ENCODE measurements at regions not wholly inside any gene's neighbourhood (a gene's known extent, or its start where the extent isn't known, plus 50 kb on each side); places are given as distances from the start of the nearest gene placed in this dataset.
"Not testable (repeated sequence)": the region's sequence is repeated elsewhere in the genome, so short reads cannot be mapped to it uniquely, and the experiment has no call there.

DNA sequence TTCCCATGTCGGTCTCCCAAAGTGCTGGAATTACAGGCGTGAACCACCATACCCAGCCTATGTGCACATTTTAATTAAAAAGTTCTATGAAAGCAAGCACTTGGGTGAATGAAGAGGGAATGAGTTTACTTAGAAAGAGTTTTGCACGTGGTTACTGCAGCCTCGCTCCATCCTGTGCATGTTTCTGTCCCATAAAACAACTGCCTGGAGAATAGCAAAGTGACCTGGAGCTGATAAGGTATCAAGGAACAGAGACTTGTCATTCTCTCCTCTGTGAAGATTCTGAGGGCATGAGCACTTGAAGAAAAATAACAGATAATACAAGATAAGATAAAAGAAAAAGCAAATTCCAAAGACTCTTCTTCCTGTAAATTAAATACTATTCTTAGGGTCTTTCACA is 112.2 kb upstream of the JCAD start:
- TF ChIP-seq, protein P1, sequence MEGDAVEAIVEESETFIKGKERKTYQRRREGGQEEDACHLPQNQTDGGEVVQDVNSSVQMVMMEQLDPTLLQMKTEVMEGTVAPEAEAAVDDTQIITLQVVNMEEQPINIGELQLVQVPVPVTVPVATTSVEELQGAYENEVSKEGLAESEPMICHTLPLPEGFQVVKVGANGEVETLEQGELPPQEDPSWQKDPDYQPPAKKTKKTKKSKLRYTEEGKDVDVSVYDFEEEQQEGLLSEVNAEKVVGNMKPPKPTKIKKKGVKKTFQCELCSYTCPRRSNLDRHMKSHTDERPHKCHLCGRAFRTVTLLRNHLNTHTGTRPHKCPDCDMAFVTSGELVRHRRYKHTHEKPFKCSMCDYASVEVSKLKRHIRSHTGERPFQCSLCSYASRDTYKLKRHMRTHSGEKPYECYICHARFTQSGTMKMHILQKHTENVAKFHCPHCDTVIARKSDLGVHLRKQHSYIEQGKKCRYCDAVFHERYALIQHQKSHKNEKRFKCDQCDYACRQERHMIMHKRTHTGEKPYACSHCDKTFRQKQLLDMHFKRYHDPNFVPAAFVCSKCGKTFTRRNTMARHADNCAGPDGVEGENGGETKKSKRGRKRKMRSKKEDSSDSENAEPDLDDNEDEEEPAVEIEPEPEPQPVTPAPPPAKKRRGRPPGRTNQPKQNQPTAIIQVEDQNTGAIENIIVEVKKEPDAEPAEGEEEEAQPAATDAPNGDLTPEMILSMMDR (IDR thresholded peaks at IDR 0.05): no peak
- no peak for TF ChIP-seq EP300 (IDR thresholded peaks at IDR 0.05)
- TF ChIP-seq POLR2A (IDR thresholded peaks at IDR 0.05): no peak
- Histone ChIP-seq H3K9me3 (peaks cover 0 to 3% (median 0%) of the 10 kb centered on the region in 4 donors), H3K4me1 (peaks cover 0 to 5% (median 0%) of the 10 kb centered on the region in 4 donors), H3K27me3 (no peaks in the 10 kb centered on the region), H3K27ac (no peak overlapping the region), H3K4me3 (no peak overlapping the region), H3K36me3 (no peaks in the 10 kb centered on the region)
- WGBS, 2 donors: 80 to 83% methylated on average over 4 of the region's 4 CpGs
- no peak for DNase-seq (ENCODE audit: low spot score in 2 of 2)

DNA sequence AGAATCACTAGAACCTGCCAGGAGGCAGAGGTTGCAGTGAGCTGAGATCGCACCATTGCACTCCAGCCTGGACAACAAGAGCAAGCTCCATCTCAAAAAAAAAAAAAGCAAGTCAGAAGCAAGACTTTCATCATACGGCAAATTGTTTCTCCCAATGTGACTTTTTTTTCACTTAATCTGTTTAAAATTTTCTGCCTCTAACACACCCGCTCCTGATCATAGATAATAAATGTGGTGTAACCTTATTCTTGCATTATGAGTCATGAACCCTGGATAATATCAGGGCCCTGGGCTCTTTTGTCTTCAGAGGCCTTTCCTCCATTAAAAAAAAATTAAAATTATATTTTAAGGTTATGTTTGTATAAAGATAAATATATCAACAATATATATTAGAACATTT is 111.4 kb upstream of the JCAD start:
- WGBS, 2 donors: 81 to 85% methylated on average over 3 of the region's 3 CpGs
- H3K36me3 ChIP-seq: no peaks in the 10 kb centered on the region
- no peak overlapping the region for H3K4me3 ChIP-seq
- DNase-seq (ENCODE audit: low spot score in 2 of 2): no peak
- H3K9me3 ChIP-seq: peaks cover 0 to 3% (median 0%) of the 10 kb centered on the region in 4 donors
- H3K27me3 ChIP-seq: no peaks in the 10 kb centered on the region
- TF ChIP-seq, protein P1 (IDR thresholded peaks at IDR 0.05): no peak
- TF ChIP-seq EP300 (IDR thresholded peaks at IDR 0.05) (no peak), POLR2A (IDR thresholded peaks at IDR 0.05) (no peak)
- no peak overlapping the region for H3K27ac ChIP-seq
- H3K4me1 ChIP-seq: peaks cover 0 to 5% (median 0%) of the 10 kb centered on the region in 4 donors

DNA sequence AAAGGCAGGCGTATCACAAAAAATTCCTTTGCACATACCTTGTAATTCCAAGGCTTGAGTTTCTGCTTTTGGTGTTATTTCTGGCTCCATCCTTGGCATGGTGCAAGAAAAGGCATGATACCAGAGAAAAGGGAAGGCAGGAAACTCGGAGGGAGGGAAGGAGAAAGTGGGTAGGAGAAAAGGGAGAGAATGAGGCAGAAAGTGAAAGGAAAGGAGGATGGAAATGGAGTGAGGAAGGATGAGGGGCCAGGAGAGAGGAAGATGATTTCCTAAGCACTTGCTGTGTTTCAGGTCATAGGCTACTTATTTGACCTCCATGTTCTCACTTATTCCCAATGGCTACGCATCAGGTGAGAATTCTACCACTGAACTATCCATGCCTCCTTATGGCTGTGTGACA is 110.8 kb upstream of the JCAD start:
- Histone ChIP-seq H3K27me3 (no peaks in the 10 kb centered on the region), H3K27ac (peak overlapping the region in 1 of 4 donors; percentile 11), H3K9me3 (peaks cover 0 to 3% (median 0%) of the 10 kb centered on the region in 4 donors), H3K4me1 (peaks cover 0 to 5% (median 0%) of the 10 kb centered on the region in 4 donors), H3K36me3 (no peaks in the 10 kb centered on the region), H3K4me3 (no peak overlapping the region)
- DNase-seq (ENCODE audit: low spot score in 2 of 2): no peak
- peak in 1 of 2 donors; percentile 21 for TF ChIP-seq EP300 (IDR thresholded peaks at IDR 0.05)
- TF ChIP-seq, protein P1 (IDR thresholded peaks at IDR 0.05): no peak
- 76 to 81% methylated on average over 3 of the region's 3 CpGs for WGBS, 2 donors

DNA sequence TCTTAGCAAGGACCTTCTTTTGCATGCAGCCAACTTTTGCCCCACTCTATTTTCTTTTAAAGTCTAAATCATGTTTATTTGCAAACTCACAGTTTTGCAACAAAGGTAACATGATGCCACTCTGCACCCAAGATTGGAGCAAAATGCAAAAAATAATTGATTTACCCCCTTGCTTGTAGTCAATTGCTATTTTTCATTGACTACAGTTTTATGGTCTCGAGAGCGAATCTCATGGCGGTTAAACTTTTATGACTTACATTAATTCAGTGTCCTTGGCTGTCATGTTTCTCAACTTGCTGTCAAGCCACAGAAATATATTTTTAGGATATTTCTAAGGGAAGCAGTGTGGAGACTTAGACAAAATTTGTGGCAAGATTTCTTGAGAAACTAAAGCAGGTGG is 110.0 kb upstream of the JCAD start:
- H3K4me1 ChIP-seq: peaks cover 0 to 5% (median 0%) of the 10 kb centered on the region in 4 donors
- H3K4me3 ChIP-seq: no peak overlapping the region
- 93 to 95% methylated on average over 3 of the region's 3 CpGs for WGBS, 2 donors
- no peak for DNase-seq (ENCODE audit: low spot score in 2 of 2)
- TF ChIP-seq EP300 (IDR thresholded peaks at IDR 0.05) (no peak), POLR2A (IDR thresholded peaks at IDR 0.05) (no peak)
- TF ChIP-seq, protein P1 (IDR thresholded peaks at IDR 0.05): no peak
- no peak overlapping the region for H3K27ac ChIP-seq
- no peaks in the 10 kb centered on the region for H3K27me3 ChIP-seq
- no peaks in the 10 kb centered on the region for H3K36me3 ChIP-seq
- peaks cover 0 to 3% (median 0%) of the 10 kb centered on the region in 4 donors for H3K9me3 ChIP-seq

DNA sequence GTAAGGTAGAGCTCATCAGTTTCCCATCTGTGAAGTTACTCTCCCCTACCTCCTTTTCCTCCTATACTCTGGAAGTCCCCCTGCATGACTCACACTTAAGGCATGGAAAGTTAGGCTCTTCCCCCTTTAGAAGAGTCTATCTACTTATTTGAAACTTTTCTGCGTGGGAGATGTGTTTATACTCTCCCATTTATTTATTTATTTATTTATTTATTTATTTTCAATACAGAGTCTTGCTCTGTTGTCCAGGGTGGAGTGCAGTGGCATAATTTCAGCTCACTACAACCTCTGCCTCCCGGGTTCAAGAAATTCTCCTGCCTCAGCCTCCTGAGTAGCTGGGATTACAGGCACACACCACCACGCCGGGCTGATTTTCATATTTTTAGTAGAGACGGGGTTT is 107.5 kb upstream of the JCAD start:
- Histone ChIP-seq H3K4me1 (peaks cover 0 to 5% (median 0%) of the 10 kb centered on the region in 4 donors), H3K4me3 (no peak overlapping the region), H3K27me3 (no peaks in the 10 kb centered on the region), H3K9me3 (peaks cover 0 to 3% (median 0%) of the 10 kb centered on the region in 4 donors), H3K27ac (no peak overlapping the region), H3K36me3 (no peaks in the 10 kb centered on the region)
- no peak for DNase-seq (ENCODE audit: low spot score in 2 of 2)
- WGBS, 2 donors: 74 to 98% methylated on average over 5 of the region's 5 CpGs
- TF ChIP-seq, protein P1 (IDR thresholded peaks at IDR 0.05): no peak
- TF ChIP-seq POLR2A (IDR thresholded peaks at IDR 0.05) (no peak), EP300 (IDR thresholded peaks at IDR 0.05) (no peak)

DNA sequence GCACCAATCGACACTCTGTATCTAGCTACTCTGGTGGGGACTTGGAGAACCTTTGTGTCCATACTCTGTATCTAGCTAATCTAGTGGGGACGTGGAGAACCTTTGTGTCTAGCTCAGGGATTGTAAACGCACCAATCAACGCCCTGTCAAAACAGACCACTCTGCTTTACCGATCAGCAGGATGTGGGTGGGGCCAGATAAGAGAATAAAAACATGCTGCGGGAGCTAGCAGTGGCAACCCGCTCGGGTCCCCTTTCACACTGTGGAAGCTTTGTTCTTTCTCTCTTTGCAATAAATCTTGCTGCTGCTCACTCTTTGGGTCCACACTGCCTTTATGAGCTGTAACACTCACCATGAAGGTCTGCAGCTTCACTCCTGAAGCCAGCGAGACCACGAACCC is 104.0 kb upstream of the JCAD start:
- not testable (repeated sequence) for H3K27me3 ChIP-seq; H3K27ac ChIP-seq; H3K36me3 ChIP-seq; H3K4me3 ChIP-seq; DNase-seq (ENCODE audit: low spot score in 2 of 2); H3K9me3 ChIP-seq; H3K4me1 ChIP-seq
- 61 to 62% methylated on average over 10 of the region's 10 CpGs for WGBS, 2 donors

DNA sequence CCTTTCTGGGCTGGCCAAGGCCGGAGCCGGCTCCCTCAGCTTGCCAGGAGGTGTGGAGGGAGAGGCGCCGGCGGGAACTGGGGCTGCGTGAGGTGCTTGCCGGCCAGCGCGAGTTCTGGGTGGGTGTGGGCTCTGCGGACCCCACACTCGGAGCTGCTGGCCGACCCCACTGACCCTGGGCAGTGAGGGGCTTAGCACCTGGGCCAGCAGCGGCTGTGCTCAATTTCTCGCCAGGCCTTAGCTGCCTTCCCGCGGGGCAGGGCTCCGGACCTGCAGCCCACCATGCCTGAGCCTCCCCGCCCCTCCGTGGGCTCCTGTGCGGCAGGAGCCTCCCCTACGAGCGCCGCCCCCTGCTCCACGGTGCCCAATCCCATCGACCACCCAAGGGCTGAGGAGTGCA is 103.4 kb upstream of the JCAD start:
- DNase-seq (ENCODE audit: low spot score in 2 of 2); H3K27me3 ChIP-seq; H3K27ac ChIP-seq; H3K4me1 ChIP-seq; H3K4me3 ChIP-seq; H3K36me3 ChIP-seq; H3K9me3 ChIP-seq: not testable (repeated sequence)
- 92 to 94% methylated on average over 12 to 14 of the region's 25 CpGs for WGBS, 2 donors
